ENCODE measurements at regions not wholly inside any gene's neighbourhood (a gene's known extent, or its start where the extent isn't known, plus 50 kb on each side); places are given as distances from the start of the nearest gene placed in this dataset.

GRCh38 chr9:75653750-75654149 is 236.7 kb upstream of the PCSK5 start:
- H3K9ac ChIP-seq (ENCODE audit: insufficient read length, low read depth) = no peak overlapping the region
- no peaks in the 10 kb centered on the region for H3K36me3 ChIP-seq (ENCODE audit: insufficient read depth, insufficient read length, low read length)
- no peaks in the 10 kb centered on the region for H3K9me3 ChIP-seq (ENCODE audit: insufficient read depth, low read length)
- no peak overlapping the region for H3K4me3 ChIP-seq (ENCODE audit: insufficient read length, low read depth)
- no peak for DNase-seq (ENCODE audit: low read depth, low spot score)
- no peaks in the 10 kb centered on the region for H3K27me3 ChIP-seq (ENCODE audit: insufficient read depth, insufficient read length)
- TF ChIP-seq YY1 (IDR thresholded peaks at IDR 0.05; ENCODE audit: insufficient read depth, insufficient read length) = no peak
- no peak for TF ChIP-seq SUZ12 (IDR thresholded peaks at IDR 0.05; ENCODE audit: extremely low read depth, insufficient read depth, insufficient read length)
- no peak for TF ChIP-seq ZNF274 (IDR thresholded peaks at IDR 0.05; ENCODE audit: low read depth, low read length)
- no peaks in the 10 kb centered on the region for H3K4me1 ChIP-seq (ENCODE audit: insufficient read depth, insufficient read length)

- TF ChIP-seq ZNF274 (IDR thresholded peaks at IDR 0.05; ENCODE audit: low read depth, low read length) (no peak), YY1 (IDR thresholded peaks at IDR 0.05; ENCODE audit: insufficient read depth, insufficient read length) (no peak), SUZ12 (IDR thresholded peaks at IDR 0.05; ENCODE audit: extremely low read depth, insufficient read depth, insufficient read length) (no peak)
- no peaks in the 10 kb centered on the region for H3K4me1 ChIP-seq (ENCODE audit: insufficient read depth, insufficient read length)
- H3K9ac ChIP-seq (ENCODE audit: insufficient read length, low read depth) = no peak overlapping the region
- no peak overlapping the region for H3K4me3 ChIP-seq (ENCODE audit: insufficient read length, low read depth)
- H3K36me3 ChIP-seq (ENCODE audit: insufficient read depth, insufficient read length, low read length) = no peaks in the 10 kb centered on the region
- no peak for DNase-seq (ENCODE audit: low read depth, low spot score)
- H3K27me3 ChIP-seq (ENCODE audit: insufficient read depth, insufficient read length) = no peaks in the 10 kb centered on the region
- no peaks in the 10 kb centered on the region for H3K9me3 ChIP-seq (ENCODE audit: insufficient read depth, low read length)
Measured at GRCh38 chr9:75657015-75657414, 233.5 kb upstream of the PCSK5 start.

DNA sequence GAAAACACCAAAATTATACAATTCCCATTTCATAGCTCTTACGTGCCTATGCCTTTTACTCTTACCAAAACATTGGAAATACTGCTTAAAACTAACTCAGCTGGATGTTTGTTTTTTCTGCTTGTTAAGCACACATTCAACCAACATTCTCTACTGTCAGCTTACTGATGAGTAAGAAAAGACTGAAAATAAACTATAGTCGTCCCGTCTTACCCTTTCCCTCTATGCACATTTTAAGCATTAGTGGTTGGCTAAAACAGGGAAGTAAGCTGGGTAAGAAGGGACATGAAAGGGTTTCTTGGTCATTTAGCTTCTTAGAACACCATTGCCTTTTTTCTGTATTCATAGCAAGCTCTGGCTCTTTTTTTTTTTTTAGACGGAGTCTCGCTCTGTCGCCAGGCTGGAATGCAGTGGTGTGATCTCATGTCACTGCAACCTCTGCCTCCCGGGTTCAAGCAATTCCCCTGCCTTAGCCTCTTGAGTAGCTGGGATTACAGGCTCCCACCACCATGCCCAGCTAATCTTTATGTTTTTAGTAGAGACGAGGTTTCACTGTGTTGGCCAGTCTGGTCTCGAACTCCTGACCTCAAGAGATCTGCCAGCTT is 232.1 kb upstream of the PCSK5 start:
- Histone ChIP-seq H3K9ac (ENCODE audit: insufficient read length, low read depth) (no peak overlapping the region), H3K9me3 (ENCODE audit: insufficient read depth, low read length) (no peaks in the 10 kb centered on the region), H3K36me3 (ENCODE audit: insufficient read depth, insufficient read length, low read length) (no peaks in the 10 kb centered on the region), H3K4me3 (ENCODE audit: insufficient read length, low read depth) (no peak overlapping the region), H3K27me3 (ENCODE audit: insufficient read depth, insufficient read length) (no peaks in the 10 kb centered on the region), H3K4me1 (ENCODE audit: insufficient read depth, insufficient read length) (no peaks in the 10 kb centered on the region)
- TF ChIP-seq SUZ12 (IDR thresholded peaks at IDR 0.05; ENCODE audit: extremely low read depth, insufficient read depth, insufficient read length) (no peak), ZNF274 (IDR thresholded peaks at IDR 0.05; ENCODE audit: low read depth, low read length) (no peak), YY1 (IDR thresholded peaks at IDR 0.05; ENCODE audit: insufficient read depth, insufficient read length) (no peak)
- no peak for DNase-seq (ENCODE audit: low read depth, low spot score)

- H3K4me3 ChIP-seq (ENCODE audit: insufficient read length, low read depth) = no peak overlapping the region
- H3K4me1 ChIP-seq (ENCODE audit: insufficient read depth, insufficient read length) = no peaks in the 10 kb centered on the region
- H3K27me3 ChIP-seq (ENCODE audit: insufficient read depth, insufficient read length) = no peaks in the 10 kb centered on the region
- no peaks in the 10 kb centered on the region for H3K9me3 ChIP-seq (ENCODE audit: insufficient read depth, low read length)
- no peaks in the 10 kb centered on the region for H3K36me3 ChIP-seq (ENCODE audit: insufficient read depth, insufficient read length, low read length)
- DNase-seq (ENCODE audit: low read depth, low spot score) = no peak
- TF ChIP-seq YY1 (IDR thresholded peaks at IDR 0.05; ENCODE audit: insufficient read depth, insufficient read length) (no peak), SUZ12 (IDR thresholded peaks at IDR 0.05; ENCODE audit: extremely low read depth, insufficient read depth, insufficient read length) (no peak), ZNF274 (IDR thresholded peaks at IDR 0.05; ENCODE audit: low read depth, low read length) (no peak)
- H3K9ac ChIP-seq (ENCODE audit: insufficient read length, low read depth) = no peak overlapping the region
Measured at GRCh38 chr9:75664597-75664996, 225.9 kb upstream of the PCSK5 start.

DNA sequence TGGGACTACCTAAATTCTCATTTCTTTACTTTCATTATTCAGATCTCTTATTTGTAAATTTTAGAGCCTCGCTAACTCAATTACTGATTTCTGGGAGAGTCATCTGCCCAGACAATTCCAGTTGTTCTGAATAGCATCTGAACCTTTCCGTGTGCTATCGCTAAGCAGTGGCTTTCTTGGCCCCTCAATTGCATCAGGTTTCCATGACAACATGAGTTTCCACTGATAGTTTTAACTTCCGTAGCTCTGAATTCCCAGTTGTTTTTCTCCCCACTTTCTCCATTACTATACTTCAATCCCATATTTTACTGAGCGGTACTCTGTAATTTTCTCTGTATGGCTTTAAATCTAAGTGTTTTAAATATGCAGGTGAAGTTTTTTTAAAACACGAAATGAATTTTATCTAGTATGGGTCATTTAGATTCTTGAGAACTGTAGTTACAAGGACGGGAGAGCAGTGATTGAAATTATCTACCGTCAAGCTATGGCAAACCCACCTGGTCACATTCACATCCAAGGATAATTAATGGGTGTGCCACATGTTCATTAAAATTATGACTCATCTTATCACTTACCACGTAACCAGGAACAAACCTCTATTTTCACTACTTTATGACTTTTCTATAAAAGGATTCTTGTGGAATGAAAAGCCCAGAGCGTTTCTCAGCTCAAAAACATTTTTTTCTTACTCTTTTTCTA is 223.5 kb upstream of the PCSK5 start:
- no peak for DNase-seq (ENCODE audit: low read depth, low spot score)
- Histone ChIP-seq H3K27me3 (ENCODE audit: insufficient read depth, insufficient read length) (no peaks in the 10 kb centered on the region), H3K9ac (ENCODE audit: insufficient read length, low read depth) (no peak overlapping the region), H3K36me3 (ENCODE audit: insufficient read depth, insufficient read length, low read length) (no peaks in the 10 kb centered on the region), H3K4me3 (ENCODE audit: insufficient read length, low read depth) (no peak overlapping the region), H3K4me1 (ENCODE audit: insufficient read depth, insufficient read length) (no peaks in the 10 kb centered on the region), H3K9me3 (ENCODE audit: insufficient read depth, low read length) (no peaks in the 10 kb centered on the region)
- TF ChIP-seq SUZ12 (IDR thresholded peaks at IDR 0.05; ENCODE audit: extremely low read depth, insufficient read depth, insufficient read length) (no peak), YY1 (IDR thresholded peaks at IDR 0.05; ENCODE audit: insufficient read depth, insufficient read length) (no peak), ZNF274 (IDR thresholded peaks at IDR 0.05; ENCODE audit: low read depth, low read length) (no peak)

- Histone ChIP-seq H3K9me3 (ENCODE audit: insufficient read depth, low read length) (no peaks in the 10 kb centered on the region), H3K27me3 (ENCODE audit: insufficient read depth, insufficient read length) (no peaks in the 10 kb centered on the region), H3K36me3 (ENCODE audit: insufficient read depth, insufficient read length, low read length) (no peaks in the 10 kb centered on the region), H3K4me1 (ENCODE audit: insufficient read depth, insufficient read length) (no peaks in the 10 kb centered on the region), H3K4me3 (ENCODE audit: insufficient read length, low read depth) (no peak overlapping the region), H3K9ac (ENCODE audit: insufficient read length, low read depth) (no peak overlapping the region)
- DNase-seq (ENCODE audit: low read depth, low spot score) = no peak
- TF ChIP-seq SUZ12 (IDR thresholded peaks at IDR 0.05; ENCODE audit: extremely low read depth, insufficient read depth, insufficient read length) (no peak), YY1 (IDR thresholded peaks at IDR 0.05; ENCODE audit: insufficient read depth, insufficient read length) (no peak), ZNF274 (IDR thresholded peaks at IDR 0.05; ENCODE audit: low read depth, low read length) (no peak)
Measured at GRCh38 chr9:75669721-75670120, 220.8 kb upstream of the PCSK5 start.

- Histone ChIP-seq H3K36me3 (ENCODE audit: insufficient read depth, insufficient read length, low read length) (no peaks in the 10 kb centered on the region), H3K27me3 (ENCODE audit: insufficient read depth, insufficient read length) (no peaks in the 10 kb centered on the region), H3K9me3 (ENCODE audit: insufficient read depth, low read length) (no peaks in the 10 kb centered on the region), H3K4me3 (ENCODE audit: insufficient read length, low read depth) (no peak overlapping the region), H3K4me1 (ENCODE audit: insufficient read depth, insufficient read length) (no peaks in the 10 kb centered on the region), H3K9ac (ENCODE audit: insufficient read length, low read depth) (no peak overlapping the region)
- TF ChIP-seq SUZ12 (IDR thresholded peaks at IDR 0.05; ENCODE audit: extremely low read depth, insufficient read depth, insufficient read length) (no peak), YY1 (IDR thresholded peaks at IDR 0.05; ENCODE audit: insufficient read depth, insufficient read length) (no peak), ZNF274 (IDR thresholded peaks at IDR 0.05; ENCODE audit: low read depth, low read length) (no peak)
- no peak for DNase-seq (ENCODE audit: low read depth, low spot score)
Measured at GRCh38 chr9:75671354-75671753, 219.1 kb upstream of the PCSK5 start.

Measured in NT2/D1 (cell line).